Body of pancreas (tissue), 4 donors: ENCODE measurements at regions not wholly inside any gene's neighbourhood (a gene's known extent, or its start where the extent isn't known, plus 50 kb on each side); places are given as distances from the start of the nearest gene placed in this dataset.

Experiments used
- ATAC-seq: fragments of 150-250 bp; one replicate; pipeline ENCODE4 v1.9.1; 2016
- DNase-seq, 4 donors: peaks; one replicate each; pipeline ENCODE4 v3.0.0-alpha.2; 2019
- H3K27ac ChIP-seq, 4 donors: fragments of 200-600 bp; sonication (generic); 1 replicate in 3 of 4; 2 replicates in 1 of 4; pipeline versions ENCODE4 v1.5.1 to v1.6.1; 2016 to 2019; ENCODE audit warnings: mild to moderate bottlenecking in 1 of 4, mixed read lengths in 1 of 4, moderate library complexity in 1 of 4
- H3K27me3 ChIP-seq, 2 donors: fragments of 200-600 bp; sonication (generic); one replicate each; pipeline ENCODE4 v1.6.0; 2016; ENCODE audit warnings: mild to moderate bottlenecking in 1 of 2
- H3K36me3 ChIP-seq, 2 donors: fragments of 200-600 bp; sonication (generic); replicated peaks in 1 of 2; 2 replicates each; pipeline ENCODE4 v1.5.1; 2016; ENCODE audit warnings: low read depth in 2 of 2; ENCODE audit not compliant: insufficient read depth in 1 of 2
- H3K4me1 ChIP-seq: fragments of 200-600 bp; sonication (generic); one replicate; pipeline ENCODE4 v1.6.0; 2016
- H3K4me3 ChIP-seq, 2 donors: fragments of 200-600 bp; sonication (generic); 1 replicate in 1 of 2; 2 replicates in 1 of 2; pipeline ENCODE4 v1.5.1; 2016 to 2019
- H3K9me3 ChIP-seq, 3 donors: fragments of 200-600 bp; sonication (generic); 1 replicate in 2 of 3; 2 replicates in 1 of 3; pipeline ENCODE4 v1.5.1; 2016
- POLR2A ChIP-seq, 3 donors: fragments of 450-650 bp; IDR thresholded peaks; one replicate each; pipeline ENCODE4 v1.6.1; 2016; ENCODE audit warnings: antibody characterized with exemption in 3 of 3, mild to moderate bottlenecking in 2 of 3
- WGBS, 2 donors: methylation state at CpG; one replicate each; pipeline ENCODE4 v1.1.5; 2017; 5-methylcytosine and 5-hydroxymethylcytosine counted together
- intact Hi-C: fragments of 100-400 bp; cut with DNase I; formaldehyde crosslinking; loops from one replicate; pipeline ENCODE4 v1.15.1; 2023
- TF ChIP-seq, protein P1 (sequence below), 7 experiments: fragments of 450-650 bp in 4 of 7; fragments of 200-600 bp in 3 of 7; sonication (generic) in 3 of 7; IDR thresholded peaks; one replicate each; pipeline ENCODE4 v1.5.1; 2016 to 2019; ENCODE audit warnings: antibody characterized with exemption in 7 of 7

DNA sequence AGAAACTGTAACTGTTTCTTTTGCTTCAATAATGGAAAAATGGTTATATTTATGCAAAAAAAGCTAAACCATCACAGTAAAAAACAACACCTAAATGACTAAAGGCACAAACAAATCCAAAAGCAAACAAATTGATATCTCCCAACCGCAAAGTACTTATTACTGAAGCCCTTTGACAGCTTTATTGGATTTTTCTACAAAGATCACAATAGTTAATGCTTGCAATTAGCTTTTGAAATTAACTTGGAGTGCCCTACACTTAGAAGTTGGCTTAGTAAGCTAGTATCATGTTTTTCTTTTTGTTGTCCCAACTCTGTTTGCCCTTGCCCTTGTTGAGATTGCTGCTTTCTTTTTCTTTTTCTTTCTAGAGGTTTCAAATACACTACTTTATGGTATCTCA is 257.5 kb downstream of the INHBA start:
- no peak for DNase-seq
- Histone ChIP-seq H3K4me3 (no peak overlapping the region), H3K36me3 (no peaks in the 10 kb centered on the region), H3K27me3 (no peaks in the 10 kb centered on the region), H3K4me1 (peaks cover 8% of the 10 kb centered on the region), H3K27ac (no peak overlapping the region), H3K9me3 (no peaks in the 10 kb centered on the region)
- no peak for TF ChIP-seq POLR2A (IDR thresholded peaks at IDR 0.05)
- TF ChIP-seq, protein P1, sequence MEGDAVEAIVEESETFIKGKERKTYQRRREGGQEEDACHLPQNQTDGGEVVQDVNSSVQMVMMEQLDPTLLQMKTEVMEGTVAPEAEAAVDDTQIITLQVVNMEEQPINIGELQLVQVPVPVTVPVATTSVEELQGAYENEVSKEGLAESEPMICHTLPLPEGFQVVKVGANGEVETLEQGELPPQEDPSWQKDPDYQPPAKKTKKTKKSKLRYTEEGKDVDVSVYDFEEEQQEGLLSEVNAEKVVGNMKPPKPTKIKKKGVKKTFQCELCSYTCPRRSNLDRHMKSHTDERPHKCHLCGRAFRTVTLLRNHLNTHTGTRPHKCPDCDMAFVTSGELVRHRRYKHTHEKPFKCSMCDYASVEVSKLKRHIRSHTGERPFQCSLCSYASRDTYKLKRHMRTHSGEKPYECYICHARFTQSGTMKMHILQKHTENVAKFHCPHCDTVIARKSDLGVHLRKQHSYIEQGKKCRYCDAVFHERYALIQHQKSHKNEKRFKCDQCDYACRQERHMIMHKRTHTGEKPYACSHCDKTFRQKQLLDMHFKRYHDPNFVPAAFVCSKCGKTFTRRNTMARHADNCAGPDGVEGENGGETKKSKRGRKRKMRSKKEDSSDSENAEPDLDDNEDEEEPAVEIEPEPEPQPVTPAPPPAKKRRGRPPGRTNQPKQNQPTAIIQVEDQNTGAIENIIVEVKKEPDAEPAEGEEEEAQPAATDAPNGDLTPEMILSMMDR (IDR thresholded peaks at IDR 0.05): no peak
- intact Hi-C loops: no loop called here
- no peak for ATAC-seq
- WGBS, 2 donors: 70 to 71% methylated on average over 1 of the region's 1 CpG

DNA sequence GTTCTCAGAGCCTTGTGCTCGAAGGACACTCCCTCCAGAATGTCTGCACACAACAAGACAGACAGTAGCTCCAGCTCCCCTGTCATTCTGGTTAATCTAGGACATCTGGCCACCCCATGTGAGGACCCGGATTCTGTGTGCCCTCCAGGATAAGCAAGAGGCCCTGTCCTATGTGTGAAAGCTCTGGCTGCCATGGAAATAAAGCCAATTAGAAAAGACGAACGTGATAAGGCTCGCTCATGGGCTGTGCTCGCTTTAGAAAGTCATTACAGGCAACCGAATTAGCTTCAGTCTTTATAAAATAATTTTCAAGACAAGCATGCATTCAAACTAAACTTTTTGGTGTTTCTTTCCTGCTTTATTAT is 263.4 kb downstream of the INHBA start:
- whole genome bisulfite sequencing, 2 donors: 34 to 40% methylated on average over 7 of the region's 7 CpGs
- no peaks in the 10 kb centered on the region for H3K27me3 ChIP-seq
- no peak overlapping the region for H3K27ac ChIP-seq
- ATAC-seq: no peak
- intact Hi-C loops: no loop called here
- no peaks in the 10 kb centered on the region for H3K9me3 ChIP-seq
- DNase-seq: no peak
- no peaks in the 10 kb centered on the region for H3K4me1 ChIP-seq
- no peak overlapping the region for H3K4me3 ChIP-seq
- no peak for TF ChIP-seq POLR2A (IDR thresholded peaks at IDR 0.05)
- TF ChIP-seq, protein P1 (IDR thresholded peaks at IDR 0.05): no peak
- H3K36me3 ChIP-seq: no peaks in the 10 kb centered on the region

DNA sequence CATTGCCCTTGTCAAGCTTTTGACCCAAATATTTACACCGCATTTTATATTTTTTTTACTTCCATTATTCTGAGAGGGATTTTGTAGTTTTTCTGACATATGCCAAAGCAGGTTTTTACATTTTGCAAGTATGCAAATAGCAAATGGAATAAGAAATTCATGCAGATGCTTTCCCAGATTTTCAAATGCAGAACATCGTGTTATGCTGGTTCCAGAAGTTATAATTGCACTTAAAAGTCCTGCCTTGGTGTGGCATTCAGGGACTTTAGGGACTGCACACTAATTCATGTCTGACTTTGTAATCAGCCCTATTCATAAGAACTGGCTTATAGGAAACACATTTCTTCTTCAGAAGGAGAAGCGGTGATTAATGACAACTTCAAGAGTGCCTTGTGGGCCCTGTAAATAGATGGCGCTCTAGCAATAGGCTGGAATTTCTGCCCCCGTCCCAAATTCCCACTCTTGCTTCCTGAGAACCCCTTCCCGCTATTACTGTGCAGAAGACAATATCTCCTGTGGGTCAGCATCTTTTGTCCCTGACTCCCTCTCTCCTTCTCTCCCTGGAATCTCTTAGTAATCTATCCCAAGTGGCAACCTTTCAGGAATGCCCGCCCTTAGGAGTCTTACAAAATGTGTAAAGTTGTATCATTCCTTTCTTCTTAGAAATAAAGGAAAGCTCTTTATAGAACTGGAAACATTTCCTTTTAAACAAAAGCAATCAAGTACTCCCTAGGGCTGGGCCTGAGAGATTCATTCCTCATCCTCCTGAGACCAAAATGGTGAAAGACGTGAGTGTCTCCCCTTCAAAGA is 264.0 kb downstream of the INHBA start:
- Histone ChIP-seq H3K9me3 (no peaks in the 10 kb centered on the region), H3K36me3 (no peaks in the 10 kb centered on the region), H3K27ac (no peak overlapping the region), H3K4me3 (no peak overlapping the region), H3K27me3 (no peaks in the 10 kb centered on the region), H3K4me1 (no peaks in the 10 kb centered on the region)
- no peak for ATAC-seq
- 61 to 69% methylated on average over 8 of the region's 8 CpGs for WGBS, 2 donors
- DNase-seq: no peak
- intact Hi-C loops: no loop called here
- TF ChIP-seq, protein P1 (IDR thresholded peaks at IDR 0.05): no peak
- no peak for TF ChIP-seq POLR2A (IDR thresholded peaks at IDR 0.05)

DNA sequence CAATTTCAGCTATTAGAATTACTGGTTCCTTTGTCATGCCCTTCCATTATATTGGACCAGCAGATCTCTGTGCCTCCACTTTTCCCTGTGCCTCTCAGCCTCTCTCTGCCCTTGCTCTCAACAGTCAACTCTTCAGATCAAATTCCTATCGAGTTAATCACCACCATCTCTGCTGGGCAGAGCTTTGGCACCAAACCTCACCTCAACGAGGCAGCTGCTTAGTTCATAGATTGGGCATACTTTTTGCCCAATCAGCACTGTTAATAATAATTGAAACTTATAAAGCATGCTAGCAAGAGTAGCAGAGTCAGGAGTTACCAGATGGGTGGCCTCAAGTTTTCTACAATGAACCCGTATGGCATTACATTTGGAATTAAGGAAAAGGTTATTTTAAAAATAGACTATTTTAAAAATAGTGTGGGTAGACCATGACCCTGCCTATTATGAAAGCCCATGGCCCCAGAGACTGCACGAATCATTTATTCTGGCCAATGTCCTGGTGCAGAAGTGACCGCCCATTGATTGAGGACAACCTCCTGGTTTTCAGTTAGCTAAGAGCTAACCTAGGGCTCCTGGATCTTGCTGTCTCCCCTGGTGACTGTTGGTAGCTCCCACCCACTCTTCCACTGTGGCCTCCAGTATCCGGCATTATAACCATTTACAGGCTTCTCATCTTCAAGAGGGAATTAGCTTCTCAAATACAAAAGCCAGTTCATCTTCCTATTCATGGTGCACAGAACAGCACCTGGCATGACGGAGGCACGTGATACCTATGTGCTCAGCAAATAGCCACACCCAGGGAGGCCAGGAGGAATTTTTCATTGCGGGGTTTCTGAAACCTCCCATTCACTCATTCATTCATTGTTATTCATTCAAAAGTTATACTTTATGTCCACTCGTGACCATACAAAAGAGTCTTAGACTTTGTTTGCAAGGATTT is 265.4 kb downstream of the INHBA start:
- H3K27ac ChIP-seq: no peak overlapping the region
- TF ChIP-seq, protein P1 (IDR thresholded peaks at IDR 0.05): no peak
- no peak for TF ChIP-seq POLR2A (IDR thresholded peaks at IDR 0.05)
- no peaks in the 10 kb centered on the region for H3K4me1 ChIP-seq
- intact Hi-C loops: no loop called here
- H3K27me3 ChIP-seq: no peaks in the 10 kb centered on the region
- DNase-seq (no peak), ATAC-seq (no peak)
- no peaks in the 10 kb centered on the region for H3K36me3 ChIP-seq
- 54 to 58% methylated on average over 10 of the region's 10 CpGs for WGBS, 2 donors
- no peaks in the 10 kb centered on the region for H3K9me3 ChIP-seq
- no peak overlapping the region for H3K4me3 ChIP-seq
